IMR-90 (cell line): ENCODE measurements at regions not wholly inside any gene's neighbourhood (a gene's known extent, or its start where the extent isn't known, plus 50 kb on each side); places are given as distances from the start of the nearest gene placed in this dataset.

Experiments used
- ATAC-seq: fragments of 200-7000 bp; cut with Tn5 transposase; 2 replicates; pipeline ENCODE4 v1.9.1; 2020; ENCODE audit warnings: low read depth, mild to moderate bottlenecking, moderate library complexity
- BruUV-seq: library from RNA; stranded (reverse); fragments of 400-500 nt; replicated peaks from 2 replicates; lab custom pipeline; 2021; lab: Mats Ljungman, UMichigan
- CTCF ChIA-PET: fragments of 300-600 bp; formaldehyde crosslinking; extraction: SDS; loops from one replicate; lab custom pipeline; 2021; ENCODE audit warnings: antibody characterized with exemption; lab: Yijun Ruan, JAX
- POLR2A ChIA-PET: fragments of 300-600 bp; sonication (Branson Sonifier 250); formaldehyde crosslinking; loops from one replicate; lab custom pipeline; 2022; ENCODE audit warnings: antibody characterized with exemption; ENCODE audit not compliant: unreplicated experiment; lab: Charles Lee
- DNase-seq: peaks from one replicate; pipeline ENCODE4 v3.0.0; 2013
- H2AFZ ChIP-seq: replicated peaks from 2 replicates; pipeline ENCODE3; 2013; ENCODE audit warnings: low read length, mild to moderate bottlenecking; ENCODE audit not compliant: poor library complexity
- H2AK5ac ChIP-seq: 2 replicates; pipeline ENCODE4 v1.6.1; 2013; ENCODE audit warnings: low read depth, low read length, inconsistent platforms
- H2AK9ac ChIP-seq: replicated peaks from 2 replicates; pipeline ENCODE3; 2013; ENCODE audit warnings: mild to moderate bottlenecking, low read depth, low read length, moderate library complexity; ENCODE audit not compliant: poor library complexity
- H2BK120ac ChIP-seq: 2 replicates; pipeline ENCODE4 v1.6.1; 2013; ENCODE audit warnings: low read depth, low read length, inconsistent platforms
- H2BK15ac ChIP-seq: 3 replicates; pipeline ENCODE4 v1.6.1; 2013; ENCODE audit warnings: low read depth, low read length, inconsistent platforms
- H2BK20ac ChIP-seq: 2 replicates; pipeline ENCODE4 v1.6.1; 2013; ENCODE audit warnings: low read depth, mild to moderate bottlenecking, inconsistent platforms, low read length, moderate library complexity
- H2BK5ac ChIP-seq: 2 replicates; pipeline ENCODE4 v1.6.1; 2013; ENCODE audit warnings: mild to moderate bottlenecking, low read depth, low read length, inconsistent platforms; ENCODE audit not compliant: poor library complexity, severe bottlenecking
- H3K14ac ChIP-seq: replicated peaks from 2 replicates; pipeline ENCODE4 v1.6.1; 2013; ENCODE audit warnings: low read depth, low read length, inconsistent platforms
- H3K18ac ChIP-seq: 2 replicates; pipeline ENCODE4 v1.6.1; 2013; ENCODE audit warnings: low read depth, low read length, control low read depth
- H3K23ac ChIP-seq: 2 replicates; pipeline ENCODE4 v1.6.1; 2013; ENCODE audit warnings: low read depth, low read length, inconsistent platforms
- H3K27ac ChIP-seq: 2 replicates; pipeline ENCODE4 v1.5.1; 2013; ENCODE audit warnings: mild to moderate bottlenecking, control low read depth, low read length; ENCODE audit not compliant: insufficient read depth
- H3K27me3 ChIP-seq: 2 replicates; pipeline ENCODE4 v1.6.1; 2013; ENCODE audit warnings: low read length; ENCODE audit not compliant: control insufficient read depth, insufficient read depth
- H3K36me3 ChIP-seq: 2 replicates; pipeline ENCODE4 v1.6.1; 2013; ENCODE audit warnings: low read length, mixed read lengths; ENCODE audit not compliant: control insufficient read depth, insufficient read depth
- H3K4ac ChIP-seq: 2 replicates; pipeline ENCODE4 v1.6.1; 2013; ENCODE audit warnings: low read depth, low read length, inconsistent platforms
- H3K4me1 ChIP-seq: 2 replicates; pipeline ENCODE4 v1.6.1; 2013; ENCODE audit warnings: low read length, mixed read lengths; ENCODE audit not compliant: control insufficient read depth, insufficient read depth
- H3K4me2 ChIP-seq: 2 replicates; pipeline ENCODE4 v1.6.1; 2013; ENCODE audit warnings: low read depth, mild to moderate bottlenecking, control low read depth, low read length, moderate library complexity
- H3K4me3 ChIP-seq: 2 replicates; pipeline ENCODE4 v1.5.1; 2013; ENCODE audit warnings: low read depth, mild to moderate bottlenecking, control low read depth, low read length, moderate library complexity; ENCODE audit not compliant: insufficient read depth
- H3K56ac ChIP-seq: 2 replicates; pipeline ENCODE4 v1.6.1; 2013; ENCODE audit warnings: low read length, inconsistent platforms; ENCODE audit not compliant: insufficient read depth; ENCODE audit errors: extremely low read depth
- H3K79me1 ChIP-seq, 2 experiments: 2 replicates each; pipeline ENCODE4 v1.6.1; 2013; ENCODE audit warnings: low read length in 2 of 2, inconsistent platforms in 1 of 2, low read depth in 1 of 2
- H3K9ac ChIP-seq: 2 replicates; pipeline ENCODE4 v1.6.1; 2013; ENCODE audit warnings: low read depth, low read length, control low read depth
- H3K9me1 ChIP-seq: 2 replicates; pipeline ENCODE4 v1.6.1; 2013; ENCODE audit warnings: low read length, inconsistent platforms; ENCODE audit not compliant: insufficient read depth
- H3K9me3 ChIP-seq: 2 replicates; pipeline ENCODE4 v1.6.1; 2013; ENCODE audit warnings: low read length; ENCODE audit not compliant: control insufficient read depth, insufficient read depth
- H4K20me1 ChIP-seq: 2 replicates; pipeline ENCODE4 v1.6.1; 2013; ENCODE audit warnings: low read length, inconsistent platforms; ENCODE audit not compliant: insufficient read depth
- H4K5ac ChIP-seq: 2 replicates; pipeline ENCODE4 v1.6.1; 2013; ENCODE audit warnings: mild to moderate bottlenecking, low read depth, low read length, control low read depth
- H4K8ac ChIP-seq, 2 experiments: 2 replicates each; pipeline ENCODE4 v1.6.1; 2013; ENCODE audit warnings: low read depth in 2 of 2, low read length in 2 of 2, control low read depth in 1 of 2, inconsistent platforms in 1 of 2
- H4K91ac ChIP-seq: 2 replicates; pipeline ENCODE4 v1.6.1; 2013; ENCODE audit warnings: low read depth, low read length, inconsistent platforms; ENCODE audit not compliant: insufficient read depth
- BHLHE40 ChIP-seq: fragments of 150-350 bp; IDR thresholded peaks from 2 replicates; pipeline ENCODE4 v1.6.1; 2016; ENCODE audit warnings: mild to moderate bottlenecking, low read depth, low read length
- CEBPB ChIP-seq: IDR thresholded peaks from 2 replicates; pipeline ENCODE4 v1.6.1; 2012; ENCODE audit warnings: low read depth, low read length, improper control_type of control experiment
- CHD1 ChIP-seq: IDR thresholded peaks from 2 replicates; pipeline ENCODE4 v1.6.1; 2012; ENCODE audit warnings: low read depth, low read length, improper control_type of control experiment
- CTCF ChIP-seq: conservative IDR thresholded peaks from 2 replicates; pipeline ENCODE4 v1.5.1; 2012; ENCODE audit warnings: mild to moderate bottlenecking, low read depth, low read length, improper control_type of control experiment
- ELK1 ChIP-seq: fragments of 150-350 bp; IDR thresholded peaks from 2 replicates; pipeline ENCODE4 v1.6.1; 2016; ENCODE audit warnings: low read depth, mild to moderate bottlenecking, low read length, moderate library complexity, borderline replicate concordance
- FOS ChIP-seq: fragments of 150-350 bp; IDR thresholded peaks from 2 replicates; pipeline ENCODE4 v1.6.1; 2016; ENCODE audit warnings: low read depth, low read length
- MAFK ChIP-seq: IDR thresholded peaks from 2 replicates; pipeline ENCODE4 v1.6.1; 2012; ENCODE audit warnings: low read depth, low read length, improper control_type of control experiment
- MAZ ChIP-seq: IDR thresholded peaks from 2 replicates; pipeline ENCODE4 v1.6.1; 2012; ENCODE audit warnings: low read depth, mild to moderate bottlenecking, low read length, improper control_type of control experiment, moderate library complexity, borderline replicate concordance
- MXI1 ChIP-seq: IDR thresholded peaks from 2 replicates; pipeline ENCODE4 v1.6.1; 2012; ENCODE audit warnings: low read depth, mild to moderate bottlenecking, low read length, moderate library complexity, borderline replicate concordance
- NFE2L2 ChIP-seq: fragments of 150-350 bp; IDR thresholded peaks from 2 replicates; pipeline ENCODE4 v1.6.1; 2016; ENCODE audit warnings: low read depth, mild to moderate bottlenecking, low read length
- POLR2A ChIP-seq: IDR thresholded peaks from 2 replicates; pipeline ENCODE4 v1.6.1; 2012; ENCODE audit warnings: mild to moderate bottlenecking, low read depth, low read length
- RAD21 ChIP-seq: IDR thresholded peaks from 2 replicates; pipeline ENCODE4 v1.6.1; 2012; ENCODE audit warnings: low read length, improper control_type of control experiment
- RCOR1 ChIP-seq: IDR thresholded peaks from 2 replicates; pipeline ENCODE4 v1.6.1; 2012; ENCODE audit warnings: mild to moderate bottlenecking, low read length, improper control_type of control experiment; ENCODE audit not compliant: insufficient replicate concordance
- RFX5 ChIP-seq: IDR thresholded peaks from 2 replicates; pipeline ENCODE4 v1.8.0; 2012; ENCODE audit warnings: low read depth, mild to moderate bottlenecking, low read length, moderate library complexity
- SMC3 ChIP-seq: fragments of 150-350 bp; IDR thresholded peaks from 2 replicates; pipeline ENCODE4 v1.6.1; 2016; ENCODE audit warnings: low read depth, mild to moderate bottlenecking, antibody characterized with exemption, low read length, moderate library complexity
- USF2 ChIP-seq: fragments of 150-350 bp; IDR thresholded peaks from 2 replicates; pipeline ENCODE4 v1.6.1; 2017; ENCODE audit warnings: mild to moderate bottlenecking, antibody characterized with exemption, low read length, low read depth
- WGBS, 2 experiments: methylation state at CpG; one replicate each; pipeline versions ENCODE4 v1.1.5 to v1.1.7; 2013; ENCODE audit warnings: missing lambda C conversion rate in 2 of 2; ENCODE audit not compliant: insufficient read length in 1 of 2; ENCODE audit errors: extremely low coverage in 2 of 2; 5-methylcytosine and 5-hydroxymethylcytosine counted together
- dilution Hi-C: fragments of 300-500 bp; cut with HindIII; formaldehyde crosslinking; loops from one replicate; pipeline ENCODE4 v1.14.3; 2018; ENCODE audit warnings: low sequenced_read_pairs; ENCODE audit not compliant: unreplicated experiment
- in situ Hi-C: fragments of 300-500 bp; cut with MboI; formaldehyde crosslinking; loops from 3 replicates; pipeline ENCODE4 v1.14.3; 2019; ENCODE audit warnings: low sequenced_read_pairs, inconsistent platforms, mixed read lengths
- intact Hi-C: fragments of 100-400 bp; cut with micrococcal nuclease; formaldehyde crosslinking; loops from 2 replicates; pipeline ENCODE4 v1.10.0; 2022

DNA sequence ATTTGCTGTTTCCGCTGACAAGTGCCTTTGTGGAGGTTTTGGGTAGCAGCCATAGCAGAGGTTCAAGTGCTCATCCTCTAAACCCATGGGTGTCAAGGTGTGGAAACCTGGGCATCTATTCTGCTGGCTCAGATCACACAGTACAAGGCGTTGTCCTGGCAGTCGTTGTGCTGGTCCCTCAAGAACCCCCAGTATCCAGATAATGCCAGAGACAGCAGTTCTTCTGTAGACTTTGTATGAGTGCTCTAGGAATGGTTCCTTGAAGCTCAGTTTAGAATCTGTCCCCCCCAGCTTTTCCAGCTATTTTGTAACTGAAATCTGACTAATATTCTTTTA is 655.7 kb upstream of the MAP3K7 start:
- H2AK9ac ChIP-seq, result no peak overlapping the region
- H2BK20ac ChIP-seq, result no peak overlapping the region
- H3K4me3 ChIP-seq, result no peak overlapping the region
- H3K18ac ChIP-seq, result no peak overlapping the region
- H3K9ac ChIP-seq, result no peak overlapping the region
- no peaks in the 10 kb centered on the region for H3K9me1 ChIP-seq
- no TSS peak for BruUV-seq
- DNase-seq (no peak), ATAC-seq (no peak)
- no peak overlapping the region for H2BK15ac ChIP-seq
- intact Hi-C loops (no loop called here), dilution Hi-C loops (no loop called here), in situ Hi-C loops (no loop called here)
- no peaks in the 10 kb centered on the region for H4K20me1 ChIP-seq
- H4K91ac ChIP-seq, result no peak overlapping the region
- no peak overlapping the region for H3K27ac ChIP-seq
- no peak overlapping the region for H4K5ac ChIP-seq
- H3K36me3 ChIP-seq, result no peaks in the 10 kb centered on the region
- H3K27me3 ChIP-seq, result no peaks in the 10 kb centered on the region
- H3K56ac ChIP-seq, result no peak overlapping the region
- TF ChIP-seq BHLHE40, result no peak
- no peak for TF ChIP-seq USF2
- TF ChIP-seq FOS, result no peak
- TF ChIP-seq RAD21, result no peak
- no peak for TF ChIP-seq NFE2L2
- no peak for TF ChIP-seq POLR2A
- no peak for TF ChIP-seq RFX5
- TF ChIP-seq MAFK, result no peak
- TF ChIP-seq MAZ, result no peak
- TF ChIP-seq RCOR1, result no peak
- TF ChIP-seq ELK1, result no peak
- TF ChIP-seq CTCF, result no peak
- no peak for TF ChIP-seq CEBPB
- no peak for TF ChIP-seq SMC3
- no peak for TF ChIP-seq CHD1
- no peak for TF ChIP-seq MXI1
- no peak overlapping the region for H3K23ac ChIP-seq
- H3K4ac ChIP-seq, result no peak overlapping the region
- H3K9me3 ChIP-seq, result no peaks in the 10 kb centered on the region
- no peak overlapping the region for H2BK120ac ChIP-seq
- no peaks in the 10 kb centered on the region for H3K79me1 ChIP-seq
- no peak overlapping the region for H3K14ac ChIP-seq
- 100% methylated on average over 1 of the region's 3 CpGs; no CpG with 5 or more reads in 1 of the 2 experiments for WGBS, 2 experiments
- H2AK5ac ChIP-seq, result no peak overlapping the region
- H4K8ac ChIP-seq, result no peak overlapping the region
- ChIA-PET CTCF (interaction anchor here (0.6 kb wide), 1 partner anchor 75 kb away, joined by 4 read pairs; no protein-coding TSS in a partner anchor), POLR2A (no interaction called here)
- no peak overlapping the region for H2AFZ ChIP-seq
- H3K4me1 ChIP-seq, result no peaks in the 10 kb centered on the region
- no peak overlapping the region for H3K4me2 ChIP-seq
- no peak overlapping the region for H2BK5ac ChIP-seq
